ENCODE measurements at regions not wholly inside any gene's neighbourhood (a gene's known extent, or its start where the extent isn't known, plus 50 kb on each side); places are given as distances from the start of the nearest gene placed in this dataset.

DNA sequence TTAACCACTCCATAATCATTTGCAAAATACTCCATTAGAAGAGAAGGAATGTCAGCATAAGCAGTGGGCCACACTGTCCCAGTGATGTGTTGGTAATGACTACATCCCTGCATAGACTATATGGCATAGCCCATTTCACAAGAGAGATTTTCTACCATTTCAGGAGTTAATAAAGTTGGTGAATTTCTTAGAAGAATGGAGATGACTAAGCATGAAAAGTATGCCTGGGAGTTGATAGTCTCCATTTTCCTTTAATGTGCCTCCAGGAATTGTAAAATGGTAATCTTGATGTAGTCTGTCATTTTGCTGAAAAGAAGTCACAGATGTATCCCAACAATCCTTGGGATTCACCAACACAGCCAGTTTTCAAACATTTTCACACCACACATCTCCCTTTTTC lies 608.8 kb upstream of the CHRM3 start:
- TF ChIP-seq, protein P1, sequence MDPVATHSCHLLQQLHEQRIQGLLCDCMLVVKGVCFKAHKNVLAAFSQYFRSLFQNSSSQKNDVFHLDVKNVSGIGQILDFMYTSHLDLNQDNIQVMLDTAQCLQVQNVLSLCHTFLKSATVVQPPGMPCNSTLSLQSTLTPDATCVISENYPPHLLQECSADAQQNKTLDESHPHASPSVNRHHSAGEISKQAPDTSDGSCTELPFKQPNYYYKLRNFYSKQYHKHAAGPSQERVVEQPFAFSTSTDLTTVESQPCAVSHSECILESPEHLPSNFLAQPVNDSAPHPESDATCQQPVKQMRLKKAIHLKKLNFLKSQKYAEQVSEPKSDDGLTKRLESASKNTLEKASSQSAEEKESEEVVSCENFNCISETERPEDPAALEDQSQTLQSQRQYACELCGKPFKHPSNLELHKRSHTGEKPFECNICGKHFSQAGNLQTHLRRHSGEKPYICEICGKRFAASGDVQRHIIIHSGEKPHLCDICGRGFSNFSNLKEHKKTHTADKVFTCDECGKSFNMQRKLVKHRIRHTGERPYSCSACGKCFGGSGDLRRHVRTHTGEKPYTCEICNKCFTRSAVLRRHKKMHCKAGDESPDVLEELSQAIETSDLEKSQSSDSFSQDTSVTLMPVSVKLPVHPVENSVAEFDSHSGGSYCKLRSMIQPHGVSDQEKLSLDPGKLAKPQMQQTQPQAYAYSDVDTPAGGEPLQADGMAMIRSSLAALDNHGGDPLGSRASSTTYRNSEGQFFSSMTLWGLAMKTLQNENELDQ (tag by site-specific recombination; IDR thresholded peaks at IDR 0.05; ENCODE audit: low read depth), result no peak
- TF ChIP-seq ZNF248 (tag by site-specific recombination; IDR thresholded peaks at IDR 0.05) (no peak), YY1 (tag by site-specific recombination; IDR thresholded peaks at IDR 0.05) (no peak), HOXD13 (CRISPR knock-in tag; IDR thresholded peaks at IDR 0.05; ENCODE audit: borderline replicate concordance) (no peak), TCF7L2 (IDR thresholded peaks at IDR 0.05; ENCODE audit: borderline replicate concordance, low read depth, low read length) (no peak), ZBTB21 (tag by site-specific recombination; IDR thresholded peaks at IDR 0.05) (no peak), ZNF501 (tag by site-specific recombination; IDR thresholded peaks at IDR 0.05) (no peak), ZNF777 (tag by site-specific recombination; IDR thresholded peaks at IDR 0.05; ENCODE audit: borderline replicate concordance) (no peak)
- TF ChIP-seq, protein P2, sequence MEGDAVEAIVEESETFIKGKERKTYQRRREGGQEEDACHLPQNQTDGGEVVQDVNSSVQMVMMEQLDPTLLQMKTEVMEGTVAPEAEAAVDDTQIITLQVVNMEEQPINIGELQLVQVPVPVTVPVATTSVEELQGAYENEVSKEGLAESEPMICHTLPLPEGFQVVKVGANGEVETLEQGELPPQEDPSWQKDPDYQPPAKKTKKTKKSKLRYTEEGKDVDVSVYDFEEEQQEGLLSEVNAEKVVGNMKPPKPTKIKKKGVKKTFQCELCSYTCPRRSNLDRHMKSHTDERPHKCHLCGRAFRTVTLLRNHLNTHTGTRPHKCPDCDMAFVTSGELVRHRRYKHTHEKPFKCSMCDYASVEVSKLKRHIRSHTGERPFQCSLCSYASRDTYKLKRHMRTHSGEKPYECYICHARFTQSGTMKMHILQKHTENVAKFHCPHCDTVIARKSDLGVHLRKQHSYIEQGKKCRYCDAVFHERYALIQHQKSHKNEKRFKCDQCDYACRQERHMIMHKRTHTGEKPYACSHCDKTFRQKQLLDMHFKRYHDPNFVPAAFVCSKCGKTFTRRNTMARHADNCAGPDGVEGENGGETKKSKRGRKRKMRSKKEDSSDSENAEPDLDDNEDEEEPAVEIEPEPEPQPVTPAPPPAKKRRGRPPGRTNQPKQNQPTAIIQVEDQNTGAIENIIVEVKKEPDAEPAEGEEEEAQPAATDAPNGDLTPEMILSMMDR (tag by site-specific recombination; IDR thresholded peaks at IDR 0.05), result no peak
